ENCODE measurements at regions not wholly inside any gene's neighbourhood (a gene's known extent, or its start where the extent isn't known, plus 50 kb on each side); places are given as distances from the start of the nearest gene placed in this dataset.
"Not testable (repeated sequence)": the region's sequence is repeated elsewhere in the genome, so short reads cannot be mapped to it uniquely, and the experiment has no call there.

DNA sequence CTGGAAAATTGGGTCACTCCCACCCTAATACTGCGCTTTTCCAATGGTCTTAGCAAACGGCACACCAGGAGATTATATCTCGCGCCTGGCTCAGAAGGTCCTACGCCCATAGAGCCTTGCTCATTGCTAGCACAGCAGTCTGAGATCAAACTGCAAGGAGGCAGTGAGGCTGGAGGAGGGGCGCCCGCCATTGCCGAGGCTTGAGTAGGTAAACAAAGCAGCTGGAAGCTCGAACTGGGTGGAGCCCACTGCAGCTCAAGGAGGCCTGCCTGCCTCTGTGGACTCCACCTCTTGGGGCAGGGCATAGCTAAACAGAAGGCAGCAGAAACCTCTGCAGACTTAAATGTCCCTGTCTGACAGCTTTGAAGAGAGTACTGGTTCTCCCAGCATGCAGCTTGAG, 362.6 kb upstream of the GOT2 start:
- DNase-seq (ENCODE audit: low read depth): not testable (repeated sequence)

DNA sequence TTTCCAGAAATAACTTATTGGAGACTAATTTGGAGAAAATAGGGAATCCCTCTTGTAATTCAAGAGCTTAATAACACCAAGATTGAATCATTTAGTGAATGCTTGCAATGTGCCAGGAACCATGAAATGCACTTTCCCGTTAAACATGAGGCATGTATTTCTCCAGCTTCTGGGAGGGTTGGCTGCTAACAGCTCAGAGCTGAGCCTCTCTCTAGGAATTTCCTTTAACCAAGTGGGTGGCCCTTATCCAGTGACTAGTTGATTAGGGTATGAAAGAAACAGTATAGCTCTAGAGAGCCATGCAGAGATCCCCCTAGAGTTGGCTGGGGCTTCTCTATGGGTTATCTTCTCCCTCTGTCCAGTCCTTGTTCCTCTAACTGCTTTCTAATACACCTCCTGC, 356.4 kb upstream of the GOT2 start:
- DNase-seq (ENCODE audit: low read depth): no peak

DNA sequence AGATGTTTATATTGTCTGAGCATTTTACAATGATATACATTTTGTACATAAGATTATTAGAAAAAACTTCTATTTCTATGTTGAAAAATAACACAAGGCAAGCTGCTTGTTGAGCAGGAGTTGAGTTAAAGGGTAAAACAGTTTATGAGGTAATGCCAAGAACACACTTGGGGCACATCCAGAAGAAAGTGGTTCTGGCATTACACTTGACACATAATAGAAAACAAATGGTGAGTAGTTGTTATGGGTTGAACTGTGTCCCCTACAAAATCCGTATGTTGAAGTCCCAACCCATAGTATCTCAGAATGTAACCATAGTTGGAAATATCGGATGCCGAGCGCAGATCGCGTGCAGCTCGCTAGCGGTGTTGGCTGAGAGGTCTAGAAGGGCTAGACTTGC, 354.3 kb upstream of the GOT2 start:
- DNase-seq (ENCODE audit: low read depth): no peak

DNA sequence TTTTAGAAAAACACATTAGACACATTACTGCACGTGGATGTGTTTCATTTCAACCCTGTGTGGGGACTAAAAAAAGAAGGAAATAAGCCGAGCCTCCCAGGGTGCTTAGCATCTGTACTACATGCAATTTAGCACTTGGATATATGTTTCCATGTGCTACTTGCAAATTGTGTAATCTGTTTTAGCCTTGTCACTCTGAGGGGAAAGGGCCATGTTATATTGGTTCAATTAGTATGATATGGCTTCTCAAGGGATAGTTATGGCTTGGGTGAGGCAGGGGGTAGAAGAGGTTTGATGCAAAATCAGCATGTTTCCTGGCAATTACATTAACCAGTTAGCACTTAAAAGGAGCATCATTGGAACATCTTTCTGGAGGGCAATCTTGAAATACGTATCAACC, 353.5 kb upstream of the GOT2 start:
- DNase-seq (ENCODE audit: low read depth): no peak

DNA sequence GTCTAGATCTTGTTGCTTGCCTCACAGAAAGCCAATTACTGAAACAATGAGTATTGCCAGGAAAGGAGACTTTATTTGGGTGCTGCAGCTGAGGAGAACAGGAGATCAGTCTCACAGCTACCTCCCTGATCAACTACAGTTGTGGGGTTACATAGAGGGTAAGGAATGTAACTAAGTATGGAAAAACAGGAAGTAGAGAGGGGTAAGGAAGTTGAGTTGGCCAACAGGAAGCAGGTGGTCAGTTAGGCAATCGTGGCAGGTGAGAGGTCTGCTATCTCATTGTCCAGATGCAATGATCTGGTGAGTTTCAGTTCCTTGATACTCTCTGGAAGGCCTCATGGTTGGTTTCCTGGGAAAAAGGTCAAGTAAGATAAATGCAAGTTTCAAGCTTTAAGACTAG, 333.1 kb upstream of the GOT2 start:
- no peak for DNase-seq (ENCODE audit: low read depth)

DNA sequence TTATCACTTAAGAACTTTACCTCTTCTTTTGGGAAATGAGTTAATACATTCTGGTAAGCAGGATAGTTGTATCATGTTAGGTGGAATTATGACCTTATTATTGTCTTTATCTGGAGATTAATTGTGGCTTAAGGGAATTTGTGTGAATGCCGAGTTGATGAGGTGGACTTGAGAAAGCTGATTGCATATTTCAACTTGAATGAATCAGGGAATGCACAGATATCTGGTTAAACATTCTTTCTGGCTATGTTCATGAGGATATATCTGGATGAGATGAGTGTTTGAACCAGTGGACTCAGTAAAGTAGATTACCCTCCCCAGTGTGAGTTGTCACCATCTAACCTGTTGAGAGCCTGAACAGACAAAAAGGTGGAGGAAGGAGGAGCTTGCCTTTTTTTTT, 326.1 kb upstream of the GOT2 start:
- no peak for DNase-seq (ENCODE audit: low read depth)

DNA sequence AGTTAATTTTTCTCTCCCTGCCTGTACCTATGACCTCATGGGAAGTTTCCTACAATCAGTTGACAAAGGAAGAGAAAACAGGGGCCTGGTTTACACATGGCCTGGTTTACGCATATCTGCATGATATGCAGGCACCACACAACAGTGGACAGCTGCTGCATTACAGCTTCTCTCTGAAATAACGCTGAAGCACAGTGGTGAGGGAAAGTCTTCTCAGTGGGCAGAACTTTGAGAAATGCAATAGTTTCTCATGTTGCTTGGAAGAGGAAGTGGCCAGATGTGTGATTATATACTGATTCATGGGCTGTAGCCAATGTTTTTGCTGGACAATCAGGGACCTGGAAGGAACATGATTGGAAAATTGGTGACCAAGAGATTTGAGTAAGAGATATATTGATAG, 324.1 kb upstream of the GOT2 start:
- DNase-seq (ENCODE audit: low read depth): no peak

DNA sequence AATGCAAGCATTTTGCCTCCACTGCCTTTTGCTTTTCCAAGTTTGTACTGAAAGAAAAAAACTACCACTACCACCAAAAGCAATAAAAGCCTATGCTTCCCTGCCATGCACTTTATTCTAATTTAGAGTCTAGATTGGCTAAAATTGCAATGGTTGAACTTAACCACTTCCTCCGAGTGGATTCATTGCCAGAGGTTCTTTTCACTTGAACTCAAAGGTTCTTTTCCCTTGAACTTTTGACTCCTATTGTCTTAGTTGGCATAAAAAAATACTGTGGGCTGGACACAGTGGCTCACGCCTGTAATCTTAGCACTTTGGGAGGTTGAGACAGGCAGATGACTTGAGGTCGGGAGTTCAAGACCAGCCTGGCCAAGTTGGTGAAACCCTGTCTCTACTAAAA, 319.8 kb upstream of the GOT2 start:
- no peak for DNase-seq (ENCODE audit: low read depth)

DNA sequence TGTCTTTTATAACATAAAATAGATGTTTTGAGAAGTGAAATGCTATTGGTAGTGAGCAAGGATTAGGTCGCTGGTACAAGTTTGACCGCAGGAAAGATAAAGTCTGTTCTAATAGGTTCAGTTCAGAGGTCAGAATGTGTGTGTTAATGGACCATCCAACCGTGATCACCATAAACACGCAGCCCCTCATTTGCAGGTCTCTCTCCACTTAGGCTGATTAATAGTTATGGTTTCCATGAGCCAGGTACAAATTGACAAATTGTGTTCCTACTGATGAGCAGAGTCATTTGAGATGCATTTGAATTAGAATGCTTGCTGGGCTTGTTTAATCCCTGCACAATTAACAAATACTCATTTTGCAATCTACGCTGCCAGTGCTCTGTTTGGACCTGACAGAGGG, 318.1 kb upstream of the GOT2 start:
- no peak for DNase-seq (ENCODE audit: low read depth)

DNA sequence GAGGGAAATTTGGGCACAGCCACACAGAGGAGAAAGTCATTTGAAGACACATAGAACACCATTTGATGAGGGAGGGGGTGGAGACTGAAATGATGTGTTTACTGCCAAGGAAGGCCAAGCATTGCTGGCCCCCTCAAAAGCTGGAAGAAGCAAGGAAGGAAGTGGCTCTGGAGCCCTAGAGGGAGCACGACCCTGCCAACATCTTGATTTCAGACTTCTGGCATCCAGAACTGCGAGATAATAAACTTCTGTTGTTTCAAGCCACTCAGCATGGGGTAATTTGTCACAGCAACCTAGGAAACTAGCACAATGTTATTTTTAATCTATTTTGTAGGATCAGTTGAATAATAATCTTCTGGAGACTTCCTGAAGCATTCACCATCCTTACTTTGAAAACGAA, 314.8 kb upstream of the GOT2 start:
- no peak for DNase-seq (ENCODE audit: low read depth)

DNA sequence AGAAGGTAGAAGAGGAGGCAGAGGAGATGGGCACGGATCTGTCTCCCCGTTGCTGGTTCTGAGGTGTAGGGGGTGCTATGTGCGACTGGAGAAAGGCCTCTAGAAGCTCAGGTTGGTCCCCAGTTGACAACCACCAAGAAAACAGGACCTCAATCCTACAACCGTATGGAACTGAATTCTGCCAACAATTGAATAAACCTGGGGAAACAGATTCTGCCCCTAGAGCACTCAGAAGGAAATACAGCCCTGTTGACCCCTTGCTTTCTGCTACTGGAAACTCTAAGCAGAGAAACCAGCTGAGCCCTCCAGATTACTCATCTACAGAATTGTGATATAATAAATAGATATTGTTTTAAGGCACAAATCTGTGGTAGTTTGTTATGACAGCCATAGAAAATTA, 313.0 kb upstream of the GOT2 start:
- no peak for DNase-seq (ENCODE audit: low read depth)

DNA sequence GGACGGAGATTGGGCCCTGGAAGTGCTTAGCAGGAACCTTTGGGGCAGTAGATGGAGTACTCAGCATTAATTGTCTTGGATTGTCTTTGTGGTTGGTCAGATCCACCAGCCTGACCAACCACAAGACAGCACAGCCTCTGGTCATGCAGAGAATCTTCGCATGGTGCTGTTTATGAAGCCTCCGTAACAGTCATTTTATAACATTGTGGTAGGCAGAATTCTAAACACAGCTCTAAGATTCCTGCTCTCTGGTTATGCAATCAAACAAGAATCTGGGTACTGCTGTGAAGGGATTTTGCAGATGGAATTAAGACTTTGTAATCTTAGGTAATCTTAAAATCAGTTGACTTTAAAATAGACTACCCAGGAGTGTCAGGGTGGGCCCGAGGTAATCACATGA, 312.2 kb upstream of the GOT2 start:
- no peak for DNase-seq (ENCODE audit: low read depth)

DNA sequence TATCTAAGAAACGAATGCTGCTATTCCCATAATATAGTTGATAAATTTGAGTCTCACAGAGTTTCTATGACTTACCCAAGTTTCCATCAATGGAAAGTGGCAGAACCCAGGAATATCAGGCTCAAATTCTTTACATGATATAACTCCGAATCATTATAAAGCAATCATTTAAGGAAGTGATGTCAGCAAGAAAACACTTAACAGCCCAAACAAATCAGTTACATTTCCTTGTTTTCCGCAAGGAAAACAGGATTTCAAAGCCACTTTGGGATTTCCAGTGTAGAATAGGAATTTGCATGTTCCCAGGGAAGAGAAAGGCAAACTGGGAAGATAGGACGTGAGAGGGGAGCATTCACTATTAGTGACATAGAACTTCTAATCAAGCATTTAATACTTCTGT, 311.4 kb upstream of the GOT2 start:
- no peak for DNase-seq (ENCODE audit: low read depth)

DNA sequence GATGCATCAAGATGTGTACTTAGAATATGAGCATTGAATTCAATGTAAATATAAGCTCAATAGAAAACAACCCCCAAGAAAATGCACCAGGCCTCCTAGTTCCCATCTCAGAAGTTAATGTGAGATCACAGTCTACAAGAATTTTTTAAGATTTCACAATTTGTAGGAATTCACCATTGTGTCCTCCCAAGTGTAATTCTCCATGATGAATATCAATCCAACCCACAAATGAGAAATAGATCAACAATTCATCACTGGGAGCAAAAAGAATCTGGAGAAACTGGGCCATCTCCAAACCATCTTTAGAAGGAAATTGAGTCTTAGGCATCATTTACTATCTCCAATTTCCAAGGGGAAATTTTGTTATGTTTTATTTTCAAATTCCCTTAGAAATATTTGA, 310.5 kb upstream of the GOT2 start:
- no peak for DNase-seq (ENCODE audit: low read depth)

DNA sequence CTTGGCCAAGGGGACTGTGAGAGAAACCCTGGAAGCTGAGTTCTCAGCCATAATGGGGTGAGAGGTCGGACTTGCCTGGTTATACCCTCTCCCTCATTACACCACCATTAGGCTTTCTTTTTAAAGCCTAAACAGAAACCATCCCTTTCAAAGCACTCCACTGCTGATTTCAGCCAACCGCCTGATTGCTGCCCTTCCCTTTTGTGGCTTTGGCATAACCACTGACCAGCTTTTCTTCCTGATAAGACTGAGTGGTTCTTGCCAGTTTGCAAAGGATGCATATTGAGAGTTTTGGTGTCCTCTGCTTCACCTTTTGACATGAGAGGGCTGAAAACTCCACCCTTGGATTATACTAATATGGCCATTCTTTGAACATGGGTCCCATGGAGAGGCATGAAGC, 308.2 kb upstream of the GOT2 start:
- no peak for DNase-seq (ENCODE audit: low read depth)

DNA sequence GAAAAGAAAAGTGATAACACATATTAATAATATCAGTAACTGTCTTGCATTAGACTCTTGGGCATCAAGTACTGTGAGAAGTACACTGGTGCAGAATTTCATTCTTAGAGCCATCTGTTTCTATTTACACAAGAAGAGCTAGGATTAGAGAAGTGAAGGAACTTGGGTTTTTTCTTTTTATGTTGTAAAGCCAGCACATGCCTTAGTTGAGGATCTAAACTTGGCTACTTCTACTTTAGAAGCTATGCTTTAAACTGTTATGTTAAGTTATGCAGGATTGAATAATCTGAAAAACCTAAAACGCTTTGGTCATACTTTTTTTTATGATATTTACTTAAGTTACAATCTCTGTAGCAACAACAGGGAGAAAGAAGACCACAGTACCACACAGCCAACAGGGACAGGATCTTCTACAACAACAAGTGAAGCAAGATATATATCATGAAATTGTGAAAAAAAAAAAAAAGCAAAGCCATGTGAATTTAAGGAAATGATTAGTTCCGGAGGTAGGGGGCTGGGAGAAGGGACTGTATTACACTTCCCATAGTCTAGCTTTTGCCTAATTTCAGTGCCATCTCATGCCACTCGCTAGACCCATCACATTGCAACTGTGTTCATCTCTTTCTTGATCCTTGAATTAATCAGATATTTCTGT, 305.1 kb upstream of the GOT2 start:
- no peak for DNase-seq (ENCODE audit: low read depth)

DNA sequence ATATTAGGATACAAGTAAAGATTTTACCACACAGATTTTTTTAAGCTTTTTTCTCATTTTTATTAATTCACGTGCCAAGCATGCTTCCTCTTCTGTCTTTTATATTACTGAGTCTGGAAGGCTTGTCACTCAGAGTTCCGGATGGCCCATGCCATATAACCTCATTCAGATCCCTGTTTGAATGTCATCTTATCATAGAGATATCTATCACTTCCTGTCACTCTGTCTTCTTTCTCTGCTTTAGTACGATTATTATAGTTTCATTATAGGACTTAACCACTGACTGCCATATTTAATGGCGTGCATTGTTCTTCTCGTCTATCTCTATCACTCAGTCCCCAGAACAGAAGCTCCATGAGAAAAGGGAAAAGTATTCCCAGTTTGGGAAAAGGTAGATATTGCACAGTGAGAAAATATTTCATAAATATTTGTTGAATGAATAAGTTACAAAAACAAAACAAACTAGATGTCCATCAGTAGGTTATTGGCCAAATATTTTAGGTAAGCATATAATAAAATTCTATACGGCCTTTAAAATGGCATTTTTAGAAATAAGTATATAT, 296.9 kb upstream of the GOT2 start:
- DNase-seq (ENCODE audit: low read depth): no peak

DNA sequence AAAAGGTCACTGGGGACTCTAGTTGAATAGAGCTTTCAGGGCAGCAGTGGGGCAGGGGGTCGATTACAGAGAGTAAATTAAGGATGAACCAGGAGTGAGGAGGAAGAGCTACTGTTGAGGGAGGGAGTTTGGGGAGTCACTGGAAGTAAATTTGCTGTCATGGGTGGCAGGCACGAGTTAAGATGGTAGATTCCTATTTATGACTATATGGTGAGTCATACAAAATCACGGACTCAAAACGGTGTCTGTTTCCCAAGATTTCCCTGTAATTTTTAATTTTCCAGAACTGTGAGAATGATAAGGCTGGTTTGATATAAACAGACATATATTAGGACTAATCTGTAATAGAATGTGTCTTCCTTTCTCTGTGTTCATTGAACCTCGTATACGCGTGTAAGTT, 287.6 kb upstream of the GOT2 start:
- no peak for DNase-seq (ENCODE audit: low read depth)

DNA sequence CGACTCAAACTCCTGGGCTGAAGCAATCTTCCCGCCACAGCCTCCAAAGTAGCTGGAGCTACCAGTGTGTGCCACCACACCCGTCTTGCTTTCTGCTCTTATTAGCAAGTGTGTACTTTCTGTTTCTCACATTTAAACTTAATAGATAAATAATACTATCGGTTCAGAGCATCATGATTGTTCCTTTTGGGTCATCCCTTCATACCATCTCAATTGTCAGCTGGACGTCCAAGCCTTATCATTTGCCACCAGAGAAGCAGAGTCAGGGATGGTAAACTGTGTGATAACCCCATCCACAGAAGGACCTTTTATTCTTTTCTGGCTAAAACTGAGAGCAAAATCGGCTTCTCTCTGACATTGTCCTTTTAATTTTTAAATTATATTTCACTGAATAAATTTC, 279.8 kb upstream of the GOT2 start:
- no peak for DNase-seq (ENCODE audit: low read depth)

DNA sequence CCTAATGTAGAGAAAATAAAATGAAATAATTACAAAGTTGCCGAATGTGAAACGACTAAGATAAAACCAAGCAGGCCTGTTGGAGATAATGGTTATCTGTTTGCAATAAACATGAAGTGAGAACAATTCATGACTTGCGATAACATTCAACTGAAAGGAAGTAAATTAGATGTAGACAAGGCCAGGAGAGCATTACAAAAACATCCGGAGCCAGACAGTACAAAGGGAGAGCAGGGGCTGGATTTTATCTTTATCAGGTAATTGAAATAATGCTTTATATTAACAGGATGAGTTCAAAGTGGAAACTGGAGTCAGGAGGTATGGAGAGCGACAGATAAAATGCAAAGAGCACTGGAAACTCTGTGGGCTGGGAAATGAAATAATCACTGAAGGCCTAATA, 265.6 kb upstream of the GOT2 start:
- DNase-seq (ENCODE audit: low read depth): no peak

DNA sequence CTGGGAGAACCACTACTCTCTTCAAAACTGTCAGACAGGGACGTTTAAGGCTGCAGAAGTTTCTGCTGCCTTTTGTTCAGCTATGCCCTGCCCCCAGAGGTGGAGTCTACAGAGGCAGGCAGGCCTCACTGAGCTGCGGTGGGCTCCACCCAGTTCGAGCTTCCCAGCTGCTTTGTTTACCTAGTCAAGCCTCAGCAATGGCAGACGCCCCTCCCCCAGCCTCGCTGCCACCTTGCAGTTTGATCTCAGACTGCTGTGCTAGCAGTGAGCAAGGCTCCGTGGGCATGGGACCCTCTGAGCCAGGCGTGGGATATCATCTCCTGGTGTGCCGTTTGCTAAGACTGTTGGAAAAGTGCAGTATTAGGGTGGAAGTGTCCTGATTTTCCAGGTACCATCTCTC, 258.6 kb upstream of the GOT2 start:
- DNase-seq (ENCODE audit: low read depth): not testable (repeated sequence)

DNA sequence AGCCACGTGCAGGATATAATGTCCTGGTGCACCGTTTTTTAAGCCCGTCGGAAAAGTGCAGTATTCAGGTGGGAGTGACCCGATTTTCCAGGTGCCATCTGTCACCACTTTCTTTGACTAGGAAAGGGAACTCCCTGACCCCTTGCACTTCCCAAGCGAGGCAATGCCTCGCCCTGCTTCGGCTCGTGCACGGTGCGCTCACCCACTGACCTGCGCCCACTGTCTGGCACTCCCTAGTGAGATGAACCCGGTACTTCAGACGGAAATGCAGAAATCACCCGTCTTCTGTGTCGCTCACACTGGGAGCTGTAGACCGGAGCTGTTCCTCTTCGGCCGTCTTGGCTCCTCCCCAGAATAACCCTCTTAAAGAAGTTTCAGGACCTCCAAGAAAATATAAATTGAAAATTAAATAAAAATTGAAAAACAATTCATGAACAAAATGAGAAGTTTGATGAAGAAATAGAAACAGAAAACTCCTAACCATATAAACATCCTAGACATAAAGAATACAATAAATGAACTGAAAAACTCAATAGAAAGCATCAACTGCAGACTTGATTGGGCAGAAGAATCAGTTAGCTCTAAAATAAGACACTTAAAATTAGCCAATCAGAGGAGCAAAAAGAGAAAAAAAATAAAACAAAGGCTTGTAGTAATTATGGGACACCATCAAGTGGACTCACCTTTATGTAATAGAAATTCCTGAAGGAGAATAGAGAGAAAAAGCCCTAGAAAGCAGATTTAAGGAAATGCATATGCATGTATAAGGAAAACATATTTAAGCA, 249.3 kb upstream of the GOT2 start:
- DNase-seq (ENCODE audit: low read depth): not testable (repeated sequence)

DNA sequence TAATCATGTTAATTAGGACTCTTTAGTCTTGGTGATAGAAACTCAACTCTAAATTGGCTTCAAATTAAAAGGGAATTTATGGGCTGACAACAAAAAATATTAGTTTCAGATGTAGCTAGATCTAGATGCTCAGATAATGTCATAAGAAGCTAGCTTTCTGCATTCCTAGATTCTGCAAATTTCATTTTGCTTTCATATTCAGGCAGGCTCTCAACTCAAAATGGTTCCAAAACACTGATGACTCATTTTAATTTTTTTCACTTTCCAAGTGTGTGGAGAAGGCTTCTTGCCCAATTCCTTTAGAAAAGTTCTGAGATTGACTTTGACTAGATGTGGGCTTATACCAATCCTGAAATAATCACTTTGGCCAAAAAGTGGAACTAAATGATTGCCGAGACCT, 236.7 kb upstream of the GOT2 start:
- DNase-seq (ENCODE audit: low read depth): peak; percentile 26

DNA sequence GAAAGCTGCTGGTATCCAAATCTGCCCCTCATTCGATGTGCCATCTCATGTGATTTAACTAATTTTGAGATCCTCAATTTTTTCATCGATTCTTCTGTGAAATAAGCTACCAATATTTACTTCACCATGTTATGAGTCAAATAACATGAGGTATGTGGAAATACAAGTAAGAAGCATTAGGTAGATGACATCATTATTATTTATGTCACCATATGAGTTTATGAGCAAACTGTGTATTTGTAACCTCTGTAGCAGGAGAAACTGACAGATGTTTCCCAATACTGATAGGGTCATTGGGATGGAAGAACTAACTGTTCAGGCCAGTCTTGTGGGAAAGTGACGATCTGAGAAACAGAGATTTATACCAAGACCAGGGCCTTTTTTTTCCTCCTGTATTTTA, 229.4 kb upstream of the GOT2 start:
- no peak for DNase-seq (ENCODE audit: low read depth)

Measured in stromal cell of bone marrow (primary cell).